Spleen (tissue), 7 donors: ENCODE measurements at regions not wholly inside any gene's neighbourhood (a gene's known extent, or its start where the extent isn't known, plus 50 kb on each side); places are given as distances from the start of the nearest gene placed in this dataset.

Source experiments
- POLR2A ChIP-seq, 3 donors: fragments of 450-650 bp; IDR thresholded peaks; one replicate each; pipeline ENCODE4 v1.5.1; 2017; ENCODE audit warnings: antibody characterized with exemption in 3 of 3, mild to moderate bottlenecking in 1 of 3
- TF ChIP-seq, protein P1 (sequence below), 11 experiments: fragments of 200-600 bp in 7 of 11; fragments of 450-650 bp in 4 of 11; sonication (generic) in 4 of 11; IDR thresholded peaks in 8 of 11; conservative IDR thresholded peaks in 3 of 11; 1 replicate in 7 of 11; 2 replicates in 4 of 11; pipeline versions ENCODE4 v1.4.0 to v1.8.0; 2016 to 2021; ENCODE audit warnings: antibody characterized with exemption in 11 of 11, inconsistent platforms in 4 of 11, mild to moderate bottlenecking in 1 of 11
- donor health status: DM: no; HTN: no; CAD: no; lungs with moderate emphysema.
- donor health status: DM: no; HTN: no; CAD: no.
- donor health status: DM: no; HTN: no; CAD: no.

DNA sequence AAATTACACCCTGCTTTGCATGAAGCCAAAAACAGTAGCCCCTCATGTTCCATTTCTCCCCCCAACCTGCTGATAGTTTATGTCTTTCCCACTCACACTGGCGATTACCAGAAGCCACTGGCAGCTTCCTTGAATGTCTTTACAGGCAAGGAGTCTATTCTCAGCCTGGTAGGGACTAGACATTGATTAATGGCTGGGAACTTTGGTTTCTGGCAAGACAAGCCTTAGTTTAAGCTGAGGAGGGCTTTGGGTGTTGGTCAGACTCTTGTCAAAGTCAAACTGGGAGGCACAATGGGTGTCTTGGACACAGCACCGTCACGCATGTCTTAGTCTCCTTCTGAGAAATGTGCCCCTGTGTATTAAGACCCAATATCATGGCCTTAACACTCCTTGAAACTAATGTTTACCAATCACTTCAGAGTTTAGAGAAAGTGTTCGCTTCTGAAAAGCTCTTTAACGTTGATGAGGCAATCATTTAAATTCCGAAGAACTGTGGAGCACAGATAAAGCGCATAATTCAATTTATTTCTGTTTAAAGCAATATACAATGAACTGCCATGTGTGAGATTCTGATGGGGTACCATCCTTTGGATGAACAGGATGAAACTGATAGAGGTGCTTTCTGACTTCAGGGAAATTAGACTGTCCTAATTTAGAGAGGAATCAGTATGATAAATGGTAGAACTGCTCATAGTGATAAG, 53.9 kb upstream of the CPEB4 start:
- TF ChIP-seq, protein P1, sequence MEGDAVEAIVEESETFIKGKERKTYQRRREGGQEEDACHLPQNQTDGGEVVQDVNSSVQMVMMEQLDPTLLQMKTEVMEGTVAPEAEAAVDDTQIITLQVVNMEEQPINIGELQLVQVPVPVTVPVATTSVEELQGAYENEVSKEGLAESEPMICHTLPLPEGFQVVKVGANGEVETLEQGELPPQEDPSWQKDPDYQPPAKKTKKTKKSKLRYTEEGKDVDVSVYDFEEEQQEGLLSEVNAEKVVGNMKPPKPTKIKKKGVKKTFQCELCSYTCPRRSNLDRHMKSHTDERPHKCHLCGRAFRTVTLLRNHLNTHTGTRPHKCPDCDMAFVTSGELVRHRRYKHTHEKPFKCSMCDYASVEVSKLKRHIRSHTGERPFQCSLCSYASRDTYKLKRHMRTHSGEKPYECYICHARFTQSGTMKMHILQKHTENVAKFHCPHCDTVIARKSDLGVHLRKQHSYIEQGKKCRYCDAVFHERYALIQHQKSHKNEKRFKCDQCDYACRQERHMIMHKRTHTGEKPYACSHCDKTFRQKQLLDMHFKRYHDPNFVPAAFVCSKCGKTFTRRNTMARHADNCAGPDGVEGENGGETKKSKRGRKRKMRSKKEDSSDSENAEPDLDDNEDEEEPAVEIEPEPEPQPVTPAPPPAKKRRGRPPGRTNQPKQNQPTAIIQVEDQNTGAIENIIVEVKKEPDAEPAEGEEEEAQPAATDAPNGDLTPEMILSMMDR (IDR thresholded peaks at IDR 0.05 in 8 of 11, conservative IDR thresholded peaks at IDR 0.05 in 3 of 11), result no peak
- TF ChIP-seq POLR2A (IDR thresholded peaks at IDR 0.05), result no peak
